Stomach (tissue), 8 donors: ENCODE measurements at regions not wholly inside any gene's neighbourhood (a gene's known extent, or its start where the extent isn't known, plus 50 kb on each side); places are given as distances from the start of the nearest gene placed in this dataset.
"Not testable (repeated sequence)": the region's sequence is repeated elsewhere in the genome, so short reads cannot be mapped to it uniquely, and the experiment has no call there.

Experiments used
- DNase-seq, 2 donors: peaks; one replicate each; pipeline versions ENCODE4 v3.0.0 to v3.0.0-alpha.2; 2013 to 2019
- H3K27ac ChIP-seq, 5 donors: fragments of 200-600 bp in 4 of 5; sonication (generic) in 4 of 5; one replicate each; pipeline ENCODE4 v1.5.1; 2013 to 2019; ENCODE audit warnings: mild to moderate bottlenecking in 1 of 5, moderate library complexity in 1 of 5
- H3K27me3 ChIP-seq, 3 donors: fragments of 200-600 bp; sonication (generic); one replicate each; pipeline ENCODE4 v1.5.1; 2017 to 2019; ENCODE audit warnings: mixed run types in 1 of 3
- H3K36me3 ChIP-seq, 4 donors: fragments of 200-600 bp; sonication (generic); 1 replicate in 3 of 4; 2 replicates in 1 of 4; pipeline ENCODE4 v1.5.1; 2016 to 2019
- H3K4me1 ChIP-seq, 4 donors: fragments of 200-600 bp; sonication (generic); one replicate each; pipeline ENCODE4 v1.5.1; 2016 to 2019
- H3K4me3 ChIP-seq, 4 donors: fragments of 200-600 bp; sonication (generic) in 3 of 4; one replicate each; pipeline ENCODE4 v1.5.1; 2016 to 2019; ENCODE audit warnings: mild to moderate bottlenecking in 1 of 4
- H3K9me3 ChIP-seq, 4 donors: fragments of 200-600 bp; sonication (generic); one replicate each; pipeline ENCODE4 v1.5.1; 2016 to 2019
- CTCF ChIP-seq, 7 experiments: fragments of 450-650 bp in 4 of 7; fragments of 200-600 bp in 3 of 7; sonication (generic) in 3 of 7; IDR thresholded peaks; one replicate each; pipeline ENCODE4 v1.5.1; 2016 to 2019; ENCODE audit warnings: antibody characterized with exemption in 7 of 7, control low read depth in 2 of 7, mild to moderate bottlenecking in 1 of 7
- EP300 ChIP-seq: sonication (generic); formaldehyde crosslinking; IDR thresholded peaks from one replicate; pipeline ENCODE4 v1.6.1; 2017; ENCODE audit warnings: antibody characterized with exemption
- POLR2A ChIP-seq, 4 donors: fragments of 450-650 bp; IDR thresholded peaks; one replicate each; pipeline ENCODE4 v1.6.1; 2016; ENCODE audit warnings: antibody characterized with exemption in 4 of 4, control low read depth in 2 of 4, mild to moderate bottlenecking in 1 of 4, moderate library complexity in 1 of 4
- POLR2AphosphoS5 ChIP-seq, 3 donors: sonication (generic); formaldehyde crosslinking; IDR thresholded peaks; one replicate each; pipeline ENCODE4 v1.6.1; 2016; ENCODE audit warnings: antibody characterized with exemption in 3 of 3
- WGBS, 5 donors: extraction: QIAGEN DNeasy Blood & Tissue Kit in 3 of 5; methylation state at CpG; one replicate each; pipeline versions ENCODE4 v1.1.5 to v1.1.7; 2013 to 2018; 5-methylcytosine and 5-hydroxymethylcytosine counted together
- intact Hi-C: fragments of 100-400 bp; cut with DNase I; formaldehyde crosslinking; loops from one replicate; pipeline ENCODE4 v1.15.1; 2023; ENCODE audit warnings: low total_unique reads
- donor health status: healthy with polysubstance abuse.
- donor health status: Bipolar disorder and iron deficiency.
- donor health status: healthy.

- Histone ChIP-seq H3K4me1 (no peaks in the 10 kb centered on the region), H3K4me3 (no peak overlapping the region), H3K36me3 (no peaks in the 10 kb centered on the region), H3K9me3 (no peaks in the 10 kb centered on the region), H3K27me3 (no peaks in the 10 kb centered on the region), H3K27ac (no peak overlapping the region)
- no peak for TF ChIP-seq CTCF (IDR thresholded peaks at IDR 0.05)
- TF ChIP-seq EP300: no peak
- intact Hi-C loops: no loop called here
- DNase-seq: no peak
Observed at GRCh38 chr7:109639561-109639960, 1069.9 kb downstream of the DNAJB9 start.

- intact Hi-C loops: no loop called here
- WGBS, 5 donors: 82 to 93% (median 90%) methylated on average over 7 of the region's 7 CpGs
Observed at GRCh38 chr7:109641445-109641844, 1071.8 kb downstream of the DNAJB9 start.

GRCh38 chr7:109646124-109646523, 1076.5 kb downstream of the DNAJB9 start:
- no peak overlapping the region for H3K4me3 ChIP-seq
- no peaks in the 10 kb centered on the region for H3K9me3 ChIP-seq
- WGBS, 5 donors: 83 to 92% (median 89%) methylated on average over 7 of the region's 7 CpGs
- H3K36me3 ChIP-seq: no peaks in the 10 kb centered on the region
- H3K27ac ChIP-seq: no peak overlapping the region
- DNase-seq: no peak
- H3K27me3 ChIP-seq: no peaks in the 10 kb centered on the region
- TF ChIP-seq CTCF (IDR thresholded peaks at IDR 0.05) (no peak), POLR2AphosphoS5 (IDR thresholded peaks at IDR 0.05) (no peak), POLR2A (IDR thresholded peaks at IDR 0.05) (no peak), EP300 (no peak)
- no peaks in the 10 kb centered on the region for H3K4me1 ChIP-seq
- intact Hi-C loops: no loop called here

More at GRCh38 chr7:109641445-109641844, 1071.8 kb downstream of the DNAJB9 start:
- no peak for DNase-seq
- Histone ChIP-seq H3K36me3 (no peaks in the 10 kb centered on the region), H3K27me3 (no peaks in the 10 kb centered on the region), H3K27ac (no peak overlapping the region), H3K4me3 (no peak overlapping the region), H3K4me1 (no peaks in the 10 kb centered on the region), H3K9me3 (no peaks in the 10 kb centered on the region)
- TF ChIP-seq POLR2A (IDR thresholded peaks at IDR 0.05) (no peak), EP300 (no peak), POLR2AphosphoS5 (IDR thresholded peaks at IDR 0.05) (no peak), CTCF (IDR thresholded peaks at IDR 0.05) (no peak)

- H3K4me3 ChIP-seq, DNase-seq, H3K27ac ChIP-seq, H3K4me1 ChIP-seq, H3K36me3 ChIP-seq, H3K27me3 ChIP-seq, intact Hi-C loops, H3K9me3 ChIP-seq: not testable (repeated sequence)
- WGBS, 5 donors: 76 to 91% (median 84%) methylated on average over 5 of the region's 5 CpGs
Observed at GRCh38 chr7:109646594-109646993, 1076.9 kb downstream of the DNAJB9 start.

- H3K36me3 ChIP-seq, H3K4me3 ChIP-seq, H3K4me1 ChIP-seq, H3K27me3 ChIP-seq, H3K27ac ChIP-seq, intact Hi-C loops, H3K9me3 ChIP-seq, DNase-seq: not testable (repeated sequence)
- 49 to 91% (median 70%) methylated on average over 3 of the region's 3 CpGs for WGBS, 5 donors
Observed at GRCh38 chr7:109647263-109647662, 1077.6 kb downstream of the DNAJB9 start.

GRCh38 chr7:109659261-109659660, 1089.6 kb downstream of the DNAJB9 start:
- 12 to 28% (median 23%) methylated on average over 2 of the region's 2 CpGs for WGBS, 5 donors
- H3K27me3 ChIP-seq: no peaks in the 10 kb centered on the region
- no peak overlapping the region for H3K27ac ChIP-seq
- no peaks in the 10 kb centered on the region for H3K36me3 ChIP-seq
- peak in 1 of 2 donors; percentile 12 for DNase-seq
- H3K4me3 ChIP-seq: no peak overlapping the region
- intact Hi-C loops: no loop called here
- H3K9me3 ChIP-seq: no peaks in the 10 kb centered on the region
- TF ChIP-seq EP300 (no peak), CTCF (IDR thresholded peaks at IDR 0.05) (no peak), POLR2AphosphoS5 (IDR thresholded peaks at IDR 0.05) (no peak), POLR2A (IDR thresholded peaks at IDR 0.05) (no peak)
- H3K4me1 ChIP-seq: no peaks in the 10 kb centered on the region
